Peyer's patch (tissue), 4 donors: ENCODE measurements at regions not wholly inside any gene's neighbourhood (a gene's known extent, or its start where the extent isn't known, plus 50 kb on each side); places are given as distances from the start of the nearest gene placed in this dataset.
"Not testable (repeated sequence)": the region's sequence is repeated elsewhere in the genome, so short reads cannot be mapped to it uniquely, and the experiment has no call there.

Experiments
- DNase-seq, 3 donors: peaks; one replicate each; pipeline ENCODE4 v3.0.0-alpha.2; 2017 to 2019
- H3K27ac ChIP-seq, 4 donors: fragments of 200-600 bp; sonication (generic); one replicate each; pipeline ENCODE4 v1.5.1; 2016 to 2019
- H3K27me3 ChIP-seq, 2 donors: fragments of 200-600 bp; sonication (generic); one replicate each; pipeline ENCODE4 v1.5.1; 2019
- H3K36me3 ChIP-seq, 3 donors: fragments of 200-600 bp; sonication (generic); one replicate each; pipeline ENCODE4 v1.5.1; 2016 to 2019
- H3K4me1 ChIP-seq, 4 donors: fragments of 200-600 bp; sonication (generic); one replicate each; pipeline ENCODE4 v1.5.1; 2016 to 2019
- H3K4me3 ChIP-seq, 4 donors: fragments of 200-600 bp; sonication (generic); 1 replicate in 3 of 4; 2 replicates in 1 of 4; pipeline ENCODE4 v1.5.1; 2016 to 2019; ENCODE audit warnings: mild to moderate bottlenecking in 1 of 4
- H3K9me3 ChIP-seq, 4 donors: fragments of 200-600 bp; sonication (generic); one replicate each; pipeline ENCODE4 v1.5.1; 2016 to 2019; ENCODE audit warnings: mild to moderate bottlenecking in 1 of 4
- POLR2A ChIP-seq, 2 donors: fragments of 450-650 bp; IDR thresholded peaks; one replicate each; pipeline ENCODE4 v1.5.1; 2017; ENCODE audit warnings: antibody characterized with exemption in 2 of 2, mild to moderate bottlenecking in 2 of 2, moderate library complexity in 2 of 2
- TF ChIP-seq, protein P1 (sequence below), 6 experiments: fragments of 450-650 bp in 4 of 6; fragments of 200-600 bp in 2 of 6; sonication (generic) in 1 of 6; IDR thresholded peaks; one replicate each; pipeline ENCODE4 v1.5.1; 2017 to 2019; ENCODE audit warnings: antibody characterized with exemption in 6 of 6, mild to moderate bottlenecking in 3 of 6, moderate library complexity in 1 of 6

- Histone ChIP-seq H3K27ac (no peak overlapping the region), H3K4me3 (no peak overlapping the region), H3K27me3 (no peaks in the 10 kb centered on the region), H3K4me1 (no peaks in the 10 kb centered on the region), H3K9me3 (peaks cover 0 to 38% (median 17%) of the 10 kb centered on the region in 4 donors), H3K36me3 (no peaks in the 10 kb centered on the region)
- TF ChIP-seq POLR2A (IDR thresholded peaks at IDR 0.05), result no peak
- TF ChIP-seq, protein P1, sequence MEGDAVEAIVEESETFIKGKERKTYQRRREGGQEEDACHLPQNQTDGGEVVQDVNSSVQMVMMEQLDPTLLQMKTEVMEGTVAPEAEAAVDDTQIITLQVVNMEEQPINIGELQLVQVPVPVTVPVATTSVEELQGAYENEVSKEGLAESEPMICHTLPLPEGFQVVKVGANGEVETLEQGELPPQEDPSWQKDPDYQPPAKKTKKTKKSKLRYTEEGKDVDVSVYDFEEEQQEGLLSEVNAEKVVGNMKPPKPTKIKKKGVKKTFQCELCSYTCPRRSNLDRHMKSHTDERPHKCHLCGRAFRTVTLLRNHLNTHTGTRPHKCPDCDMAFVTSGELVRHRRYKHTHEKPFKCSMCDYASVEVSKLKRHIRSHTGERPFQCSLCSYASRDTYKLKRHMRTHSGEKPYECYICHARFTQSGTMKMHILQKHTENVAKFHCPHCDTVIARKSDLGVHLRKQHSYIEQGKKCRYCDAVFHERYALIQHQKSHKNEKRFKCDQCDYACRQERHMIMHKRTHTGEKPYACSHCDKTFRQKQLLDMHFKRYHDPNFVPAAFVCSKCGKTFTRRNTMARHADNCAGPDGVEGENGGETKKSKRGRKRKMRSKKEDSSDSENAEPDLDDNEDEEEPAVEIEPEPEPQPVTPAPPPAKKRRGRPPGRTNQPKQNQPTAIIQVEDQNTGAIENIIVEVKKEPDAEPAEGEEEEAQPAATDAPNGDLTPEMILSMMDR (IDR thresholded peaks at IDR 0.05), result no peak
- DNase-seq, result no peak
Observed at GRCh38 chr22:11626422-11626773, 3901.6 kb upstream of the OR11H1 start.

DNA sequence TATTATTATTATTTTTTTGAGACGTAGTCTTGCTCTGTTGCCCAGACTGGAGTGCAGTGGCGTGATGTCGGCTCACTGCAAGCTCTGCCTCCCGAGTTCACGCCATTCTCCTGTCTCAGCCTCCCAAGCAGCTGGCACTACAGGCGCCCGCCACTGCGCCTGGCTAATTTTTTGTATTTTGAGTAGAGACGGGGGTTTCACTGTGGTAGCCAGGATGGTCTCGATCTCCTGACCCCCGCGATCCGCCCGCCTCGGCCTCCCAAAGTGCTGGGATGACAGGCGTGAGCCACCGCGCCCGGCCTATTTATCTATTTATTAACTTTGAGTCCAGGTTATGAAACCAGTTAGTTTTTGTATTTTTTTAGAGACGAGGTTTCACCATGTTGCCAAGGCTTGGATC is 3901.0 kb upstream of the OR11H1 start:
- peaks cover 0 to 36% (median 17%) of the 10 kb centered on the region in 4 donors for H3K9me3 ChIP-seq
- H3K36me3 ChIP-seq, DNase-seq, H3K27me3 ChIP-seq, H3K4me3 ChIP-seq, H3K4me1 ChIP-seq, H3K27ac ChIP-seq: not testable (repeated sequence)

GRCh38 chr22:11627436-11627797 is 3900.6 kb upstream of the OR11H1 start:
- Histone ChIP-seq H3K36me3 (no peaks in the 10 kb centered on the region), H3K27ac (no peak overlapping the region), H3K4me3 (no peak overlapping the region), H3K4me1 (no peaks in the 10 kb centered on the region), H3K27me3 (no peaks in the 10 kb centered on the region), H3K9me3 (peaks cover 0 to 36% (median 17%) of the 10 kb centered on the region in 4 donors)
- no peak for TF ChIP-seq POLR2A (IDR thresholded peaks at IDR 0.05)
- TF ChIP-seq, protein P1 (IDR thresholded peaks at IDR 0.05), result no peak
- DNase-seq, result peak in 1 of 3 donors; percentile 48

GRCh38 chr22:11627798-11628650 is 3900.0 kb upstream of the OR11H1 start:
- Histone ChIP-seq H3K9me3 (peaks cover 0 to 36% (median 17%) of the 10 kb centered on the region in 4 donors), H3K4me1 (no peaks in the 10 kb centered on the region), H3K4me3 (no peak overlapping the region), H3K36me3 (no peaks in the 10 kb centered on the region), H3K27ac (no peak overlapping the region), H3K27me3 (no peaks in the 10 kb centered on the region)
- peak in 1 of 3 donors; percentile 49 for DNase-seq
- TF ChIP-seq POLR2A (IDR thresholded peaks at IDR 0.05), result no peak
- TF ChIP-seq, protein P1 (IDR thresholded peaks at IDR 0.05), result no peak

DNA sequence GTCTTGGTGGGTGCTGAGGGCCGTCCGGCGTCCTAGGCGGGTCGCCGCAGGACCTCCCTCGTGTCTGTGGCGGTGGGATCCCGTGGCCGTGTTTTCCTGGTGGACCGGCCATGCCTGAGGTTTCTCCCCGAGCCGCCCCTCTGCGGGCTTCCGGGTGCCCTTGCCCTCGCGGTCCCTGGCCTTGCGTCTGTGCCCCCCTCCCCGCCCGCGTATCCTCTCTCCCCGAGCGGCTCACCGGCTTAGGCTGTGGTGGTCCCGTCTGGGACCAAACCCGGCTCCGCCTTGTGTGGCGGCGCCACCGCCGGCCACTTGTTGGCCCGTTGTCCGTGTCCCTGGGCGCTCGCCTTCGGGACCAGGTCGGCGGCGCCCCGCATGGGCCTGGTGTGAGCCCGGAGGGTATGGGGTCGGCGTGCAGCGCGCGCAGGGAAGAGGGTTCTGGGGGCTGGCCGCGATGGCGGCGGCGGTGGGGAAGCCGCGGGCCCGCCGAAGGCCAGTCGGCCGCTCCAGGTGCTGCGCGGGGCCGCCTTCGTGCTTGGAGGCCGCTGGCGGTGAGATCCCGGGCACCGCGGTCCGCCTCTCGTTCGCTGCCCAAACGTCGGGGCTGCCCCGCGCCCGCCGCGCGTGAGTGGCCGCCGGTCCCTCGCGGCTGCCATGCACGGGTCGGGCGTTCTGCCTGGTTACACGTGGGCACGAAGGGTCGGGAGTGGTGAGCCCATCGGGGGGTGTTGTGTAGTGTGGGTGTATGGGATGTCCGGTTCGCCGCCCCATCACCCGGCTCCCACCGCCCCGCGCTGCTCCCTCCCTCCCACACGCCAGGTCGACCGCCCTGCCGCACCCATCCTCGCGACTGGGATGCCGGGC is 3899.1 kb upstream of the OR11H1 start:
- no peak overlapping the region for H3K4me3 ChIP-seq
- no peaks in the 10 kb centered on the region for H3K36me3 ChIP-seq
- H3K4me1 ChIP-seq, result no peaks in the 10 kb centered on the region
- no peaks in the 10 kb centered on the region for H3K27me3 ChIP-seq
- peaks cover 0 to 36% (median 17%) of the 10 kb centered on the region in 4 donors for H3K9me3 ChIP-seq
- no peak overlapping the region for H3K27ac ChIP-seq
- peak in 1 of 3 donors; percentile 47 for DNase-seq
- TF ChIP-seq POLR2A (IDR thresholded peaks at IDR 0.05), result no peak
- TF ChIP-seq, protein P1 (IDR thresholded peaks at IDR 0.05), result no peak
